ENCODE measurements at regions not wholly inside any gene's neighbourhood (a gene's known extent, or its start where the extent isn't known, plus 50 kb on each side); places are given as distances from the start of the nearest gene placed in this dataset.

GRCh38 chr20:22799687-22800086, 215.3 kb upstream of the FOXA2 start:
- Histone ChIP-seq H3K4me1 (peaks cover 22% of the 10 kb centered on the region), H3K27ac (no peak overlapping the region), H3K9me3 (no peaks in the 10 kb centered on the region), H3K27me3 (ENCODE audit: low read depth) (no peaks in the 10 kb centered on the region), H3K36me3 (no peaks in the 10 kb centered on the region), H3K4me3 (no peak overlapping the region)
- DNase-seq (no peak), ATAC-seq (no peak)
- TF ChIP-seq CTCF (IDR thresholded peaks at IDR 0.05) = no peak
- intact Hi-C loops (cut with DNase I) = no loop called here

- intact Hi-C loops (cut with DNase I) = no loop called here
- Histone ChIP-seq H3K27me3 (ENCODE audit: low read depth) (no peaks in the 10 kb centered on the region), H3K27ac (no peak overlapping the region), H3K9me3 (no peaks in the 10 kb centered on the region), H3K4me3 (no peak overlapping the region), H3K36me3 (no peaks in the 10 kb centered on the region), H3K4me1 (peaks cover 17% of the 10 kb centered on the region)
- TF ChIP-seq CTCF (IDR thresholded peaks at IDR 0.05) = no peak
- ATAC-seq (no peak), DNase-seq (no peak)
Observed at GRCh38 chr20:22800129-22800528, 215.8 kb upstream of the FOXA2 start.

- intact Hi-C loops (cut with DNase I) = no loop called here
- no peak for ATAC-seq
- Histone ChIP-seq H3K9me3 (no peaks in the 10 kb centered on the region), H3K4me1 (peaks cover 5% of the 10 kb centered on the region), H3K27me3 (ENCODE audit: low read depth) (no peaks in the 10 kb centered on the region), H3K4me3 (no peak overlapping the region), H3K36me3 (no peaks in the 10 kb centered on the region), H3K27ac (no peak overlapping the region)
- no peak for TF ChIP-seq CTCF (IDR thresholded peaks at IDR 0.05)
- DNase-seq = no peak
Observed at GRCh38 chr20:22801528-22801927, 217.2 kb upstream of the FOXA2 start.

- DNase-seq = no peak
- Histone ChIP-seq H3K27me3 (ENCODE audit: low read depth) (no peaks in the 10 kb centered on the region), H3K4me3 (no peak overlapping the region), H3K36me3 (no peaks in the 10 kb centered on the region), H3K27ac (no peak overlapping the region), H3K9me3 (no peaks in the 10 kb centered on the region), H3K4me1 (no peaks in the 10 kb centered on the region)
- ATAC-seq = no peak
- no peak for TF ChIP-seq CTCF (IDR thresholded peaks at IDR 0.05)
- intact Hi-C loops (cut with DNase I) = no loop called here
Observed at GRCh38 chr20:22802296-22802695, 217.9 kb upstream of the FOXA2 start.

- Histone ChIP-seq H3K4me1 (peaks cover under 1% of the 10 kb centered on the region), H3K9me3 (no peaks in the 10 kb centered on the region), H3K4me3 (no peak overlapping the region), H3K27me3 (ENCODE audit: low read depth) (no peaks in the 10 kb centered on the region), H3K36me3 (no peaks in the 10 kb centered on the region), H3K27ac (no peak overlapping the region)
- no peak for TF ChIP-seq CTCF (IDR thresholded peaks at IDR 0.05)
- intact Hi-C loops (cut with DNase I) = no loop called here
- ATAC-seq (peak; percentile 52 to 60), DNase-seq (no peak)
Observed at GRCh38 chr20:22805219-22805618, 220.8 kb upstream of the FOXA2 start.

GRCh38 chr20:22805996-22806395, 221.6 kb upstream of the FOXA2 start:
- TF ChIP-seq CTCF (IDR thresholded peaks at IDR 0.05) = no peak
- Histone ChIP-seq H3K4me3 (no peak overlapping the region), H3K27ac (no peak overlapping the region), H3K27me3 (ENCODE audit: low read depth) (no peaks in the 10 kb centered on the region), H3K4me1 (peaks cover 6% of the 10 kb centered on the region), H3K9me3 (no peaks in the 10 kb centered on the region), H3K36me3 (no peaks in the 10 kb centered on the region)
- no peak for ATAC-seq
- intact Hi-C loops (cut with DNase I) = no loop called here
- no peak for DNase-seq

All from lower lobe of right lung (tissue), 2 donors.